ENCODE measurements at regions not wholly inside any gene's neighbourhood (a gene's known extent, or its start where the extent isn't known, plus 50 kb on each side); places are given as distances from the start of the nearest gene placed in this dataset.
A peak's percentile ranks its signal among the peaks of the same experiment; 100 is the strongest.

DNA sequence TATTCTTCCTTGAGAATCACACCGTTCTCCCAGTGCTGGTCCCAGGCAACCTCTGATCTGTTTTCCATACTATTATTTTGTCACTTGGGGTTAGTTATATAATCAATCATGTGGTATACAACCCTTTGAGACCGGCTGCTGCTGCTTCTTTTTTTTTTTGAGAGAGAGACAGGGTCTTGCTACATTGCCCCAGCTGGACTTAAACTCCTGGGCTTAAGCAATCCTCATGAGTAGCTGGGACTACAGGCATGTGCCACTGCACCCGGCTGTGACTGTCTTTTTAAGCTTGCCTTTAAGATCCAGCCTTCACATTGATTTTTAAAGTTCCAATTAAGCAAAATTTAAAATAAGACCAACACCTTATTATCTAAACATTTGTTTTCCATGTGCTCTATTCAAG lies 86.7 kb upstream of the EXOC1L start:
- Mint-ChIP-seq H3K27me3 (ENCODE audit: low read depth) (peaks cover 22% of the 10 kb centered on the region), H3K9me3 (no peaks in the 10 kb centered on the region), H3K36me3 (ENCODE audit: insufficient read depth in 2 of 2) (no peaks in the 10 kb centered on the region), H3K27ac (no peak overlapping the region), H3K4me1 (ENCODE audit: low read depth) (no peaks in the 10 kb centered on the region), H3K4me3 (no peak overlapping the region)
- DNase-seq: no peak
- ATAC-seq (replicated peaks in 1 of 2): no peak

DNA sequence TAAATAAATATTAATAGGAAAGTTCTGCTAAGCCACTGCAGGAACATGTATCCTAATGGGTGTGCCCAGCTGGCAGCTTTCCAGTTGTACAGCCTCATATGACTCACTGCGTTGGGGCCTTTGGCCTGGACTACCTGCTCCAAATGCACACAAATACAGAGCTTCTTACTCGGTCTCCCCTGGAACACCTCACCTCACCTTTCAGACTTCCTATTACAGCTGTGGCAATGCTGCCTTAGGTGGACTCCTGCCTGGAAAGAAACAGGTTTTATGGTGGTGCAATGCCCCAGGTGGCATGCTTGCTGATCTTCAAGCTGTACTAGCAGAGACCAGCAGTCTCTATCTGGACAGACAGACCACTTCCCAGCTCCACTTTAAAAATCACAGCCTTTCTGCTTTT lies 85.7 kb upstream of the EXOC1L start:
- Mint-ChIP-seq H3K27ac (no peak overlapping the region), H3K9me3 (no peaks in the 10 kb centered on the region), H3K36me3 (ENCODE audit: insufficient read depth in 2 of 2) (no peaks in the 10 kb centered on the region), H3K27me3 (ENCODE audit: low read depth) (peaks cover 33% of the 10 kb centered on the region), H3K4me3 (no peak overlapping the region), H3K4me1 (ENCODE audit: low read depth) (no peaks in the 10 kb centered on the region)
- DNase-seq (no peak), ATAC-seq (replicated peaks in 1 of 2) (no peak)

DNA sequence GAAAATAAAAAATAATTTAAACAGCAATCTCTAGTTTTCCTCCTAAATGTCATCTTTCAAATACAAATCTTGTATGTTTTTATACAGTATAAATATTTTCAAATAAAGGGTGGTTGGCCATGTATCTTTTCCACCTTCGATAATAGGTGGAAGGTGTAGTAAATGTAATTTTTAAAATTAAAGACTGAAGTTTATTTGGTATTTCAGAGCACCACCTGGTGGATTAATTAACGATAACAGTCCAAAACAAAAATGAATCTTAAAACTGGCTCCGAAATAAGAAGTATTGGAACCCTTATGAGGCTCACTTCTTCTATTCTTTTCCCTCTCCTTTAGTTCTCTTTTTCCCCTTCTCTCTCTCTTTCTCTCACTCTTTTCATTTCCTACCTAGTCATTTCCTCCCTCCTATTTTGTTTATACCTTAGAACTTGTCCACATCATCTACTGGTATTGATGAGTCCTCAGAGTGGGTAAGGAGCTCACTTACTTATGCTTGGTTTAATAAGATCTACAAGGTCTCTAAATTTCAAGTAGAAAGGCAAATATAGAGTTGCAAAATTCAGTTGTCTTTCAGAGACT lies 82.9 kb upstream of the EXOC1L start:
- ATAC-seq (replicated peaks in 1 of 2) (no peak), DNase-seq (no peak)
- H3K27ac Mint-ChIP-seq: no peak overlapping the region
- peaks cover 42% of the 10 kb centered on the region for H3K27me3 Mint-ChIP-seq (ENCODE audit: low read depth)
- H3K36me3 Mint-ChIP-seq (ENCODE audit: insufficient read depth in 2 of 2): no peaks in the 10 kb centered on the region
- H3K4me1 Mint-ChIP-seq (ENCODE audit: low read depth): no peaks in the 10 kb centered on the region
- H3K4me3 Mint-ChIP-seq: no peak overlapping the region
- H3K9me3 Mint-ChIP-seq: no peaks in the 10 kb centered on the region

DNA sequence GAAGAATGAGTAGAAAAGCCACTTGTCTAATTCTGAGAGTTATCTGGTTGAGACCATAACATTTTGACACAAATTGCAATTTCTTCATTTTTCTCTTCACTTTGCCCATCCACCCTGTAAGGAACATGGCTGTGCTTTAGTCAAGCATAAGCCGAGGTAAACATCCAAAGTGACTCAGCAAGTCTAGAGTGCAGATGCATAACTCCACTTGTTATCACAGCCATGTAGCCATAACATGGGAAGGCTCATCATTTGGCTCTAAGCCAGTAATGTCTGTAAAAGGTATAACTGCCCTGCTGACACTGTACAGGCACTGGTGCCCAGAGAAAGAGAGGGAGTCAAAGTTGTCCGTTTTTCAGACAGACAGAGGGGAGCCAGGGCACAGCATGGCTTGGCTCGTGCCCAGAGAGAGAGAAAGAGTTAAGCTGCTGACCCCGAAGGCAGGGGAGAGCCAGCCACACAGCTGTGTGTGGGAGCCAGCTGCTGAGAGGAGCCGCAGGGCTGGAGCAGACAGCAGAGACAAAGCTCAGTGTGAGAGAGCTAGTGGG lies 76.9 kb upstream of the EXOC1L start:
- H3K36me3 Mint-ChIP-seq (ENCODE audit: insufficient read depth in 2 of 2): no peaks in the 10 kb centered on the region
- ATAC-seq (replicated peaks in 1 of 2) (no peak), DNase-seq (no peak)
- H3K4me3 Mint-ChIP-seq: no peak overlapping the region
- H3K9me3 Mint-ChIP-seq: no peaks in the 10 kb centered on the region
- peaks cover 35% of the 10 kb centered on the region for H3K27me3 Mint-ChIP-seq (ENCODE audit: low read depth)
- no peak overlapping the region for H3K27ac Mint-ChIP-seq
- H3K4me1 Mint-ChIP-seq (ENCODE audit: low read depth): no peaks in the 10 kb centered on the region

DNA sequence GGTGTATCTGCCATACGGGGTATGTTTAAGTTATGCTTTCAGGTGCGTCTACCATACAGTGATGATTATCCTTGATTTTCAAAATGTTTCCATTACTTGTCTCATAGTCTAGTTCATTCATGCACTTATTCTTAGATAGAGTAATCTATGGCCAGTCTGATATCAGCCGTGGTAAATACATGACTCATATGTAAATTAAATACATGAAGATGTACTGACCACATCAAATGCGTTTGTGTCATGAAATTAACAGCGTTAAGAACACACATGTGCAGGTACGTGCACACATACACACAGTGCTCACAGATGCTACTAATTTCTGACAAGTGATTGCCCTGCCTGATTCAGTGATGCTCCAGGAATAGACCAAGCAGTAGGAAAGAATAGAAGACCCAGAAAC lies 75.2 kb upstream of the EXOC1L start:
- ATAC-seq (replicated peaks in 1 of 2): no peak
- H3K36me3 Mint-ChIP-seq (ENCODE audit: insufficient read depth in 2 of 2): no peaks in the 10 kb centered on the region
- H3K27me3 Mint-ChIP-seq (ENCODE audit: low read depth): peaks cover 27% of the 10 kb centered on the region
- no peak overlapping the region for H3K27ac Mint-ChIP-seq
- DNase-seq: no peak
- H3K4me3 Mint-ChIP-seq: no peak overlapping the region
- H3K9me3 Mint-ChIP-seq: peaks cover 0 to 2% of the 10 kb centered on the region in 2 donors
- H3K4me1 Mint-ChIP-seq (ENCODE audit: low read depth): no peaks in the 10 kb centered on the region

DNA sequence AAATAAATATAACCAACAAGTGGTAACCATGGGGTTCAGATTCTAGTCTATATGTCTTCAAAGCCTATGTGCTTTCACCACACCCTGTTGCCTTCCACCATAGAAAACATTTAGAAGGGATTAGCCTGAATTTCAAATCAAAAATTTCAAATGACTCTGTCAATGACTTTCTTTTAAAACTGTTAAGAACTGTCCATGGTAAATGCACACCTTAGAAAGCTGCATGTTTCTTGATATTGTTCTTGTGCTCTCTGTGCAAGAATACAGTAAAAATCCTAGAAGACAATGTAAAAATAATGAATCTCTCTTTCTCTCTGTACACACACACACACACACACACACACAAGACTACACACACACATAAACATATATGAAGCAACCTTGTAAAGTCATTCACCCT lies 74.6 kb upstream of the EXOC1L start:
- no peak overlapping the region for H3K4me3 Mint-ChIP-seq
- DNase-seq (no peak), ATAC-seq (replicated peaks in 1 of 2) (no peak)
- H3K36me3 Mint-ChIP-seq (ENCODE audit: insufficient read depth in 2 of 2): no peaks in the 10 kb centered on the region
- no peaks in the 10 kb centered on the region for H3K4me1 Mint-ChIP-seq (ENCODE audit: low read depth)
- H3K9me3 Mint-ChIP-seq: peaks cover 0 to 2% of the 10 kb centered on the region in 2 donors
- peaks cover 27% of the 10 kb centered on the region for H3K27me3 Mint-ChIP-seq (ENCODE audit: low read depth)
- H3K27ac Mint-ChIP-seq: no peak overlapping the region

DNA sequence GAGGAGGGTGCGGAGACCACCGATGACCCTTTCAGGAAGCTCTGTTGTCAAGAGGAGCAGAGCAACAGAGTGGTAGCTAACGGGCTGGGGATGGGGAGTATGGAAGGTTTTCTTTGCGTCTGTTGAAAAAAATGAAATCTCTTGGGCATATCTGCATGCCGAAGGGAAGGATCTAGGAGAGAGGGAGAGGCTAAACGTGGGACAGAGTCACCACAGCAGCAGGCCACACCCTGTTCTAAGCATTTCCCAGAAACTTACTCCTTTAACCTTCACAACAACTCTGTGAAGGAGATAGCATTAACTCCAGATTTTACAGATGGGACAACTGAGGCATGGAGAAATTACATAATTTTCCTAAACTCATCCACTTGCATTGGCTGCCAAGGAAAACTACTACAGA lies 71.8 kb upstream of the EXOC1L start:
- Mint-ChIP-seq H3K27me3 (ENCODE audit: low read depth) (peaks cover 18% of the 10 kb centered on the region), H3K36me3 (ENCODE audit: insufficient read depth in 2 of 2) (no peaks in the 10 kb centered on the region), H3K4me3 (no peak overlapping the region), H3K27ac (no peak overlapping the region), H3K4me1 (ENCODE audit: low read depth) (no peaks in the 10 kb centered on the region), H3K9me3 (peaks cover 0 to 2% of the 10 kb centered on the region in 2 donors)
- DNase-seq (no peak), ATAC-seq (replicated peaks in 1 of 2) (no peak)

DNA sequence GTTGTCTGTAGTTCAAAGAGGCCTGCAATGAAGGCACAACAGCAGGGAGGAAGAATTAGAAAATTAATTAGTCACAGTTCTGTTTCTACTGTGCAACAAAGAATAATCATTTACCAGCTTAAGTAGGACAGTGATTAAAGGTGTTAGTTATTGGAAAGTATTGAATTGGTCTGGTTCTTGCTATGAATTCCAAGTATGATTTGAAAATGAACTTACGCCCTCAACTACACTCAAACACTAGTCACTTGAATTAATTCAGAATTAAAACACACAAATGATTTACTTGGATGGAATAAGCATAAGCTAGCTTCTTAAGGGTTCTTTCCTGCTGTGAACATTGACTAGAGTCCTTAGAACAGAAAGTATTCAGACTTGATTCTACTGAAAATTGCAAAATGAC lies 69.9 kb upstream of the EXOC1L start:
- Mint-ChIP-seq H3K27me3 (ENCODE audit: low read depth) (peaks cover 18% of the 10 kb centered on the region), H3K36me3 (ENCODE audit: insufficient read depth in 2 of 2) (no peaks in the 10 kb centered on the region), H3K4me1 (ENCODE audit: low read depth) (peaks cover 5% of the 10 kb centered on the region), H3K9me3 (peaks cover 0 to 2% of the 10 kb centered on the region in 2 donors), H3K4me3 (no peak overlapping the region), H3K27ac (no peak overlapping the region)
- DNase-seq: no peak
- no peak for ATAC-seq (replicated peaks in 1 of 2)

DNA sequence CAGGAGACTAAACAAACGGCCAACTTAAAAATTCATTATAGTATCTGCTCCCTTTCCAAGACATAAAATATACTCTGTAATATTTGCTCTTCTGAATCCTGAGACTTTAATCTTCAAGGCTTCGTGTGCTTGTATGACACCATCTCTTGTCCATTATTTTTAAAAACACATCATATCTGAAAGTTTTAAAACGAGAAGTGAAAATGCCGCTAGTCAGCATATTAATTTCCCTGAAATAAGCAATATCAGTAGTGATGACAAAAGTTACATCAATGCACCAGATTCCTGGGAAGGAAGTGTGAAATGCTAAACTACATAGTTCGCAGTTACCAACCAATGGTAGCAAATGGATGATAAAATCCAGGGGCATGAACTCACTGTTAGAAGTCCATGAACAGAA lies 66.8 kb upstream of the EXOC1L start:
- Mint-ChIP-seq H3K9me3 (peaks cover 0 to 2% of the 10 kb centered on the region in 2 donors), H3K4me3 (no peak overlapping the region), H3K27ac (no peak overlapping the region), H3K36me3 (ENCODE audit: insufficient read depth in 2 of 2) (no peaks in the 10 kb centered on the region), H3K4me1 (ENCODE audit: low read depth) (peaks cover 17% of the 10 kb centered on the region), H3K27me3 (ENCODE audit: low read depth) (peaks cover 8% of the 10 kb centered on the region)
- no peak for DNase-seq
- no peak for ATAC-seq (replicated peaks in 1 of 2)

DNA sequence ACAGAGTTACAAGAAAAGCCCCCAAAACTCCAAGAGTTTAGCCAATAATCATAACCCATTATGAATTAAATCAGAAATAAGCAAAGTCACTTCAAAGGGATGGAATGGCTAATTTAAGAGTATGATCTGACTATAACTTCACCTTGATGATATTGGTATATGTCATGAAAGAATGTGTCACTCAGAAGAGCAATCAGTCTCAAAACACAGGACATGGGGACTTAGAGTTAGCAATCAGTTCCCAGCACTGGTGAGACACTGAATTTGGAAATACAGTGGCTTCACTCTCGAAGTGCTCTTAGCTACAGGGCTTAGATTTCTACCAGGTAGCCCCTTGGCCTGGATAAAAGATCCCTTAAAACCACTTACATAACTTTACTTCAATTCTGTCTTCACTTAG lies 65.7 kb upstream of the EXOC1L start:
- DNase-seq (no peak), ATAC-seq (replicated peaks in 1 of 2) (peak; percentile 35 to 56)
- peaks cover 22% of the 10 kb centered on the region for H3K4me1 Mint-ChIP-seq (ENCODE audit: low read depth)
- no peak overlapping the region for H3K27ac Mint-ChIP-seq
- peaks cover 0 to 2% of the 10 kb centered on the region in 2 donors for H3K9me3 Mint-ChIP-seq
- H3K27me3 Mint-ChIP-seq (ENCODE audit: low read depth): peaks cover 4% of the 10 kb centered on the region
- no peak overlapping the region for H3K4me3 Mint-ChIP-seq
- H3K36me3 Mint-ChIP-seq (ENCODE audit: insufficient read depth in 2 of 2): no peaks in the 10 kb centered on the region

DNA sequence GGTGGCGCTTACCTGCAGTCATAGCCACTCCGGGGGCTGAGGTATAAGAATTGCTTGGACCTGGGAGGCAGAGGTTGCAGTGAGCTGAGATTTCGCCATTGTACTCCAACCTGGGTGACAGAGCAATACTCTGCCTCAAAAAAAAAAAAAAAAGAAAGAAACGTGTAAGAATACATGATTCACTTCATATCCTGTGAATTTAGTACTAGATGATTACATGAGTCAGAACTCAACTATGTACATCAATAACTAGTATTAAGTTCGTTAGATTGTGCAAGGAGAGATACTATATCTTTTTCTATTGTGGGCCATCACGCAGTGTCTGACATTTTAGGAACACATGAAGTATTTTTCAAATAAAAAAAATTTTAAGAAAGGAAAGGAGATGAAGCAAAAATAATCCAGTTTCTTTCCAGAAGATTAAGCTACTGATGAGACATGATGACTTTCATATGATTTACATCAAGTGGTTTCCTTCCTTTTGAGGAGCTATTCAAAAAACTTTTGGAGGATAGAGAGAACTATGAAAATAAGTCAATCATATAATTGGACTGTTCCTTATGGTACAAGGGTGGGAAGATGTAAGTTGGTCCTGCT lies 64.7 kb upstream of the EXOC1L start:
- H3K27ac Mint-ChIP-seq: no peak overlapping the region
- peak in 1 of 2 donors; percentile 36 for ATAC-seq (replicated peaks in 1 of 2)
- no peaks in the 10 kb centered on the region for H3K27me3 Mint-ChIP-seq (ENCODE audit: low read depth)
- peaks cover 22% of the 10 kb centered on the region for H3K4me1 Mint-ChIP-seq (ENCODE audit: low read depth)
- H3K36me3 Mint-ChIP-seq (ENCODE audit: insufficient read depth in 2 of 2): no peaks in the 10 kb centered on the region
- no peak overlapping the region for H3K4me3 Mint-ChIP-seq
- DNase-seq: no peak
- no peaks in the 10 kb centered on the region for H3K9me3 Mint-ChIP-seq

DNA sequence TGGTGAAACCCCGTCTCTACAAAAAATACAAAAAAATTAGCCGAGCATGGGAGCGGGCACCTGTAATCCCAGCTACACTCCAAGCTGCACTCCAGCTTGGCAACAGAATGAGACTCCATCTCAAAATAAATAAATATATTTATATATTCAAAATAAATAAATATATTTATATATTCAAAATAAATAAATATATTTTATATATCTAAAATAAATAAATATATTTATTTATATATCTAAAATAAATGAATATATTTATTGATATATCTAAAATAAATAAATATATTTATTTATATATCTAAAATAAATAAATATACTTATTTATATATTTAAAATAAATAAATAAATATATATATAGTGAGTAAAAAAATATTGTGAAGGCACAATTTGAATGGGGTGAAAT lies 63.4 kb upstream of the EXOC1L start:
- DNase-seq: no peak
- no peaks in the 10 kb centered on the region for H3K36me3 Mint-ChIP-seq (ENCODE audit: insufficient read depth in 2 of 2)
- no peak overlapping the region for H3K27ac Mint-ChIP-seq
- peaks cover 22% of the 10 kb centered on the region for H3K4me1 Mint-ChIP-seq (ENCODE audit: low read depth)
- H3K4me3 Mint-ChIP-seq: no peak overlapping the region
- H3K27me3 Mint-ChIP-seq (ENCODE audit: low read depth): no peaks in the 10 kb centered on the region
- no peak for ATAC-seq (replicated peaks in 1 of 2)
- no peaks in the 10 kb centered on the region for H3K9me3 Mint-ChIP-seq

DNA sequence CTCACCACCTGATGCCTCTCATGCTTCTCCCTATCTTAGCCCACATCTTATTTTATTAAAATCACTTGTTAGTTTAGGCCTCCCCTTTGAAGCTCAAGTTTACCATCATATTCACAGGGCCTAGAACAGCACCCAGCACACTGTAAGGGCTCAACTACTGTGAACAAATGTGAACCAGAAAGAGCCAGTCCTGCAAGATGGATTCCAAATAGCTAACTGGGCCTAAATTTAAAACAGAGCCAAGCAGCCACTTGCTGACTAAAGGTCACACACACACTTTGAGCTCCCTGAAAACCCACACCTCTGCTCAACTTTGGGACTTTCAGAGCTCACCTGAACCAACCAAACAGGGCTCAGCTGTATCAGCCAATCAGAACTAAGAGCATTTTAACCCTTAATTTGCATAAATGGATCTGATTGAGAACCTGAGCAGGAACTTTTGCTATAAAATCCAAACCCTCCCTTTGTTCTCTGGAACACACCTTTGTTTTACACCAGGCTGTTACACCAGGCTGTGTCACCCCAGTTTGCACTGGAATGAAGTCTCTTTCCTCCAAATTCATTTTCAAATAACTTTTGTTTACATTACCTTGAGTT lies 62.1 kb upstream of the EXOC1L start:
- no peaks in the 10 kb centered on the region for H3K36me3 Mint-ChIP-seq (ENCODE audit: insufficient read depth in 2 of 2)
- ATAC-seq (replicated peaks in 1 of 2) (peak in 1 of 2 donors; percentile 2), DNase-seq (no peak)
- H3K4me1 Mint-ChIP-seq (ENCODE audit: low read depth): peaks cover 22% of the 10 kb centered on the region
- H3K4me3 Mint-ChIP-seq: peak overlapping the region in 1 of 2 donors; percentile 68
- H3K27ac Mint-ChIP-seq: peak overlapping the region; percentile 80
- no peaks in the 10 kb centered on the region for H3K27me3 Mint-ChIP-seq (ENCODE audit: low read depth)
- H3K9me3 Mint-ChIP-seq: no peaks in the 10 kb centered on the region
